NCI-H128 (cell line): ENCODE measurements at regions not wholly inside any gene's neighbourhood (a gene's known extent, or its start where the extent isn't known, plus 50 kb on each side); places are given as distances from the start of the nearest gene placed in this dataset.
"Not testable (repeated sequence)": the region's sequence is repeated elsewhere in the genome, so short reads cannot be mapped to it uniquely, and the experiment has no call there.

ENCODE experiments used
- DNase-seq: peaks from one replicate; lab custom pipeline; 2025; ENCODE audit not compliant: unreplicated experiment; lab: John Stamatoyannopoulos, UW

DNA sequence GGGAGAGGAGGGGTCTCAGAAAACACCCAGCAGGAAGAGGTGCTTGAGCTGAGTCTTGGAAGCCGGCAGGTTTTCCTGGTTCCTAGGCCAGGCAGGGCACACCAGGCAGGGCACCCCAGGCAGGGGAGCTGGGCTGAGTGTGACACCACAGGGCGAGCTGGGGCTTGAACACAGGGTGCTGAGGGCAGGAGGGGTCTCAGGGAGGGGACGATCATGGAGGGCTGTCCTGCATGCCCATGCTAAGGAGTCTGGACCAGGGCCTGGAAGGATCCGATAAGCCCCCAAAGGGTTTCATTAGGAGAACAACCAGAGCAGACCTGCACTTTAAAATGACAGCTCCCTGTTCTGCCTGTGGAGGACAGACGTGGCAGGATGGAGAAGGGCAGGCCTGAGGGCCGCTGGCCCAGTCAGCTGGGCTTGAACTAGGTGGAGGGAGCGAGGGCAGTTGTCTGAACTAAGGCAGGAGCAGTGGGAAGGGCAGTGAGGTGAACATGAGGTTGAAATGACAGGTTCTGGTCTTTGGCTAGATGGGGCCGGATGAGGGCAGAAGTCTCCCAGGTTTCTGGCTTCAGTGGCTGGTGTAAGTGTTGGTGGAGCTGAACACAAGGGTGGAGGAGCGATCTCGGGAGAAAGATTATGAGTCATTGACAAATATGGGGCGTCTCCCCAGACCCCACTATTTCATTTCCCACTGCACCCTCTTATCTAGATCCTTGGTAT lies 171.0 kb upstream of the PZP start:
- DNase-seq = no peak

DNA sequence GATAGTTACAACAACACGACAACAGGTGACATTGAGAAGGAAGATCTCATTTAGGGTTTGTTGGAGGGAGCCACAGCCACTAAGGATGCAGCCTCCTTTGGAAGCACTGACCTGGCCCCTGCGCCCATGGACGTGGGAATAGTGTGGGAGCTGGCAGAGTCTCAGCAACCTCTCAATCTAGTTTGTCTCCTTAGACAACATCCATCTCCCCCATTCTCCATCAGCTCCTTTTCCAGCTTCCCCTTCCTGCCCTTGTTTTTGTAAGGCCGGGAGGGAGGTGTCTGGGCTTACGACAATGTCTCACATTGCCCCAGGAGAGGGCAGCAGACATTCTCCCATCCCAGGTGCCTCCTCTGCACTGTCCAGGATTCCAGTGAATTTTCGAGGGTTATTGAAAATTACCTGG lies 170.2 kb upstream of the PZP start:
- no peak for DNase-seq

DNA sequence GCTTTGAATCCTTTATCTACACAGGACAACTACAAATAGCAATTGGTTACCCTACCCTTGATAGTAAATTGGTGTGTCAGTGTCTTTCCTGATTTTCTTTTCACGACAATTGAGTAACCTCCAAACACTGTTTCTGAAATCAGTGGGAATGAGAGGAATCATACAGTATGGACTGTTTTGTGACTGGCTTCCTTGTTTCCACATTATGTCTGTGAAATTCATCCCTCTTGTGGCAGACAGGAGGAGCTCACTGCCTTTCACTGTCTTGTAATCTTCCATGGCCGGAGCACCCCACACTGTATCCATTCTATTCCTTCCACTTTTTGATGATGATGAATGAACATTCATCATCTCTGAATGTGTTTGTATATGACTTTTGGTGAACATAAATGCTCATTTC lies 164.0 kb upstream of the PZP start:
- no peak for DNase-seq

DNA sequence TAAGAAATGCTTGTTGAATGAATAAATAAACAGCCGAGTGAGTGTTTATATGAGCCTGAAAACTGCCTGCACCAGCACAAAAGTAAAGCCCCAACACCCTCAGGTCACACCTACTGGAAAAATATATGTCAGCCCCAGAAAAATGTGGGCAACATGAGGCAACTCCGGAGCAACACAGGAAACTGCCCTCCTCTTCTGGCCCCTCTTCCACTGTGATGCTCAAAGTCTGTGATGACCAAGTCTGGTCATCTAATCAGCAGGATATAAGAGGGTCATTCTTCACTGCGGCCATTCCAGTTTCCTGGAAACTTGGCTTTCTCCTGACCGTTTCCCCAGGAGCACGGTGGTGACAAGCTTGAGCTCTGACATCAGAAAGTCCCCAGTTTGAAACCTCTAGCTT lies 159.6 kb upstream of the PZP start:
- no peak for DNase-seq

DNA sequence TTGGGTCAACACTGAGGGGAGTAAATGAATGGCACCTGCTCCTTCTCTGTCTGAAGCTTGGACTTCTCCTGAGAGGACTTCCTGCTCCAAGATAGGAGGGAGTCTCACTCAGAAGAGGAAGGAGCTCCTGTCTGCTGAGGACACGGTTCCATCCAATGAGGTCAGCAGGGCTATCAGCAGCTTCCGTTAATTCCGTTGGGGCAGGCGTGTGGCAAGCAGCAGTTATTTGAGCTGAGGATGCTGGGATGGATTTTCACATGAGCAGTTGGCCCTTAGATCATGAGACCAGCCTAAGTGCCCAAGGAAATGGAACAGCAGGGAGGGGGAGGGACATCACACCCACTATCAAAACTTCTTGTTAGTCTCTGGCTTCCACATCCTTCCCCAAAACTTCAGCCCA lies 159.0 kb upstream of the PZP start:
- no peak for DNase-seq

DNA sequence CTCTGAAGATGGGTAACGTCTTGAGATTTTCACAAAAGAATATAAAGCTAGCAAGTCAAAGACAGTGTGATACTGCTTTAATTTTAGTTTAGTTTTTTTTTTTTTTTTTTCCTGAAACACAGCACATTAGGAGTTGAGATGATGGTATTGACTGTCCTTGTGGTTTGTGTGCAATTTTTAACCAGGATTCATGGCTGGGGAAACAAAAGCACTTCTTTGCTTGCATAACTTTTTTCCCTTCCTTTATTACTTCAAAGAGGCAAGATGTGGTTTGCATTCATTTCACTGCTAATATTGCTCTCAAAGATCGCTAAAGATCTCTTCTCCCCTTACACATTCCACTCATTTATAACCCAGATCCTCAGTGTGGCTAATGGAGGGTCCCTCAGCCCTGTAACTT lies 157.1 kb upstream of the PZP start:
- DNase-seq = no peak

DNA sequence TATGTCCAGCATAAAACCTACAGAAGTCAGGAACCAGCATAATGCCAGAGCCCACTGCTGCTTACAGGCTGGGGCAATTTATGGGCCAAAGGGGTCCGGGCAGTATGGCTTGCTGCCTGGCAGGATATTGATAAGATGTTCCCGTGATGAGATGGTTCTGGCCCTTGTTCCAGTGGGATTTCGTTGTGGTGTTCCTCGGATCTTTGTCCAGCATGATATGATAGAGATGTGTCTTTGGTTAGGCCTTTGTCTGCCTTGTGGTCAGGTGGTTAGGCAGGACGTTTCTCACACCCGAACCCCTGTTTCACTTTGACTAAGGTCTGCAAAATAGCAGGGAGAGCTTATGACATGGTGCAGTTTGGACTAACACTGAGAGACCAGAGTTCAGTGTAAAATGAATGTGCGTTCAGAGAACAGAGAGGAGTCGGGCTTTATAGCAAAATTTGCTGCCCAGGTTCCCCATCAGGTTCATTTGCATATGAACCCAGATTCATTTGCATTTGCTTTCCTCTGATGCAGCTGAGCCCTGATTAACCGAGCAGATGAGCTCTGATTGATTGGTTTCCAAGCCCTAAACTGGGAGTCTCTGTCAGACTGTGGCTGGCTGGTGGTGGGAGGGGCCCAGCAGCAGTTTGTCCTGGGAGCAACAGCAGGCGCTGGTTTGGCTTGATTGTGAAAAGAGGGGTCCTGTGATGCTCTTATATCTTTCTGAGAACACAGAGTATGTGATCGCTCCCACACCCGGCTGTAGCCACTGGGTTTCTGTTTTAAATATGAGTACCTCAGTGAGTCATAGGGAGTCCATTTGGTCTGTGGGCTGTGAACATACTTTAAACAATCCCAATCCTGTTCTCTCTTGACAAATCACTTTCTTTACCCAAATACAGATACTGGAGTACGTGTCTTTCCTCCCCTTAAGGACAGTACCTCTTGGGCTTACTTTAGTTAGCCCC lies 156.3 kb upstream of the PZP start:
- DNase-seq = no peak

DNA sequence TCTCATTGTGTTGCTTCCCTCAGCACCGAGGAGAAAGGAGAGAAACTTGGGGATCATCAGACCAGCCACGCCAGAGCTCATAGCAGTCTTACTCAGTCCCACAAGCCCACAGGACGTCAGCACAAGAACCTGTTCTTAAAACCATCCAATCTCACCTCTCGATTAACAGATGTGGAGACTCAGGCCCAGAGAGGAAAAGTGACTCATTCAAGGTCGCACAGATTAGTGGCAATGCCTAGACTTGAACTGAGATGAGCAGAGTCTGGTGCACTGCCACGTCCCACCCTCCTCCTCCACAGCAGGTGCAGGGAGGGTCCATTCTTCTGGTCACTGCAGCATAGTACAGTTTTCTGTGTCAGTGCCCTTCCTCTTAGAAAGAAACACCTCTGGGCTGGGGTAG lies 154.9 kb upstream of the PZP start:
- DNase-seq = no peak

DNA sequence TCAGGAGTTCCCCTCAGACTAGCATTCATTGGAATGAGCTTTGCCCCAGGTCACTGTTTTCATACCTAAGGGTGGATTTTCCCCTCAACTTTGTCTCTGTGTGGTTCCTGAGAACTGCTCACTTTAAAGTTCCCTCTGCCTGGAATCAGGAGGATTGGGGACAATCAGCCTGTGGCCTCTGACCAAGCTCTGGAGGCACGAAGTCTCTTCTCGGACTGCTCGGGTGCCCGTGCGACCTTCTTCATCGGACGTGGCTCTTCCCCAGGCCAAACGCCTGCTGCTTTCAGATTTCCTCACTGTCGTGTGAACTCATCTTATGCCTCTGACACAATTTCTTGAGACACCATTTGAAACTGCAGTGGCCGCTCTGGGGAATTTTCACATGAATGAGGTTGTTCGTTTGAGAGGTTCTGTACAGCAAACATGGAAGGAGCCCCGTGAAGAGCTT lies 153.7 kb upstream of the PZP start:
- no peak for DNase-seq

DNA sequence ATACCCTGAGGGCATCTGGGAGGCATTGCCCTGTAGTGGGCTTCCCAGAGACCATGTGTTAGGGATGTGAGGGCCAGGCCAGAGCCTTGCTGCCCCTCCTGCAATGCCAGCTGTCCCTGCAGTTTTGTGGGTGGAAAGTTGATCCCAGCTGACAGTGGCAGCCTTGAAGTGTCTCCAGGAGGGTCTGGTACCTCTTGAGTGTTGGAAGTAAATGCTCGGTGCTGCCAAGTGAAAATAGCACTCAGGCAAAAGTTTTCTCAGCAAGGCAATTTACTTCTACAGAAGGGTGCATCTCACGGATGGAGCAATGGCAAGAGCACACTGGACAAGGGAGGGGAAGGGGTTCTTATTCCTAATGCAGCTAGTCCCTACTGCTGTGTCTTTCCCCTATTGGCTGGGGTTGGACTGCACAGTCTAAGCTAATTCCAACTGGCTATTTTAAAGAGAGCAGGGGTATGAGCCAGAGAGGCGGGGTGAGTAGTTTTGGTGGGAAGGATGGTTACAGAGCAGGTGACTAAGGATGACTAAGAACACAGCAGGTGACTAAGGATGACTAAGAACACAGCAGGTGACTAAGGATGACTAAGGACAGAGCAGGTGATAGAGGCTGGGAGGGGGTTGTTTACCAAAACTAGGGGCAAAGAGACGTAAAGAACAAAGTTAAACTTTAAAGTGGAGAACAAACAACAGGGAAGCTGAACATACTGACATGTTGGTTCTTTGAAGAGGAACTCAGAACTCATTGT lies 146.0 kb upstream of the PZP start:
- DNase-seq = not testable (repeated sequence)

DNA sequence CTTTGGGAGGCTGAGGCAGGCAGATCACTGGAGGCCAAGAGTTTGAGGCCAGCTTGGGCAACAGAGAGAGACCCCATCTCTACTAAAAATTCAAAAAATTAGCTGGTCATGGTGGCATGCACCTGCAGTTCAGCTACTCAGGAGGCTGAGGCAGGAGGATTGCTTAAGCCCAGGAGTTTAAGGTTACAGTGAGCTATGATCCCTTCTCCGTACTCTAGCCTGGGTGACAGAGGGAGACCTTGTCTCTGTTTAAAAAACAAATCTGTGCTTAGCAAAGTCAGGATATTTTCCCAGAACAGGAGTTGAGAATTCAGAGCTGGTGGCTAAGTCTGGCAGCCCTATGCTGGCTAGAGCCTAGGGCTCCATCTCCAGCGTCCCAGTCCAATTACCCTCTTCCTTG lies 142.9 kb upstream of the PZP start:
- DNase-seq = no peak

DNA sequence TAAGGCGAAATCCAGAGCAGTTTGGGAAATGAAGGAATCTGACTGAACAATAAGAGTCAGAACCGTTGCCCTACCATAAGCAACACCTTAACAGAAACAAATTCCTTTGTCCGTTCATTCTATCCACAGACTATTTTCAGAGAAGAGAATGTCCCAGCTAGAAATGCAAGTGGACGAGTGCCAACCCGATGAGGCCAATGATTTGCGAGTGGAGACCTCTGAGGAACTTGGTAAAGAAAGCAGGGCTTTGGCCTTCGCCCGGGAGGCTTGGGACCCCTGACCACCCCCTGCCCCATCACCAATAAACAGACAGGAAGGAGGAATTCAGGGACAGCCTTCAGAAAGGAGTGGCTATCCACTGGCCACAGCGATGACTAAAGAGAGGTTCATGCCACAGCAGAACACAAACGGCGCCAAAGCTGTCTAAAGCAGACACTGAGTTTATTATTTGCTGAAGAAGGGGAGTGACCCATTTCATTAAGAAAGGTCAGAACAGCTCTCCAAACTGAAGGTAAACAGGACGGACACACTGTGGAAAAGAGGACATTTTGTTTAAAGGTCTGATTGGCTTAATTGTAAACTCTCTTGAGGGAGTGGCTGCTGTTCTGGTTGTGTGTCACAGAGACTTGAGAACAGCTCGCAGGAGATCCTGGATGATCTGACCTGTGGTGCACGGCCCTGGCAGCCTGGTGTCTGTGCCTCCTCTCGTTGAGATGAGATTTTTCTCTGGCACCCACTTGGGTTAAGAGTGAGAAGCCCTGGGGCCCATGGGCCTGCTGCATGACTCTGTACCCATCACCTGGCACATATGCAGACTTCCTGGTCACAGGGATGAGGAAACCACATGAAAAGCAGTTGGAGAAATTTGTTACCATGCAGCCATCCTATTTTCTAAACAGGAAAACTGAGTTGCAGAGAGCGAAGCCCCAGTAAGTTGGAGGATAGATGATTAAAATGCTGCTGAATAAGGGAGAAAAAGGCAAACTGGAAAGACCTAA lies 142.0 kb upstream of the PZP start:
- DNase-seq = no peak

DNA sequence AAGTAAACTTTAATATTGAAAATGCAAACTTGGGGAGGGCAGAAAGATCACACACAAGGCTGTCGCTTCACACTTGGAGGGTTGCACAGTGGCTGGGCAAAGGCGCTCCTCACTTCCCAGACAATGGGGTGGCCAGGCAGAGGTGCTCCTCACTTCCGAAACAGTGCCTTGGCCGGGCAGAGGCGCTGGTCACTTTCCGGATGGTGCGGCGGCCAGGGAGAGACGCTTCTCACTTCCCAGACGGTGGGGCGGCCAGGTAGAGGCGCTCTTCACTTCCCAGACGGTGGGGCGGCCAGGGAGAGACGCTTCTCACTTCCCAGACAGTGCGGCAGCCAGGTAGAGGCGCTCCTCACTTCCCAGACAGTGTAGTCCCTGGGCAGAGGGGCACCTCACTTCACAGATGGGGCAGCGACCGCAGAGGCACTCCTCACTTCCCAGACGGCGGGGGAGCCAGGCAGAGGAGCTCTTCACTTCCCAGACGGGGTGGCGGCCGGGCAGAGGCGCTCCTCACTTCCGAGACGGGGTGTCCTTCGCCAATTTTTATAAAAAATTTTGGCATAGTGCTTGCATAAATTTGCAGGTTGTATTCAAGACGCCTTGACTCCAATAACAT lies 140.8 kb upstream of the PZP start:
- no peak for DNase-seq

DNA sequence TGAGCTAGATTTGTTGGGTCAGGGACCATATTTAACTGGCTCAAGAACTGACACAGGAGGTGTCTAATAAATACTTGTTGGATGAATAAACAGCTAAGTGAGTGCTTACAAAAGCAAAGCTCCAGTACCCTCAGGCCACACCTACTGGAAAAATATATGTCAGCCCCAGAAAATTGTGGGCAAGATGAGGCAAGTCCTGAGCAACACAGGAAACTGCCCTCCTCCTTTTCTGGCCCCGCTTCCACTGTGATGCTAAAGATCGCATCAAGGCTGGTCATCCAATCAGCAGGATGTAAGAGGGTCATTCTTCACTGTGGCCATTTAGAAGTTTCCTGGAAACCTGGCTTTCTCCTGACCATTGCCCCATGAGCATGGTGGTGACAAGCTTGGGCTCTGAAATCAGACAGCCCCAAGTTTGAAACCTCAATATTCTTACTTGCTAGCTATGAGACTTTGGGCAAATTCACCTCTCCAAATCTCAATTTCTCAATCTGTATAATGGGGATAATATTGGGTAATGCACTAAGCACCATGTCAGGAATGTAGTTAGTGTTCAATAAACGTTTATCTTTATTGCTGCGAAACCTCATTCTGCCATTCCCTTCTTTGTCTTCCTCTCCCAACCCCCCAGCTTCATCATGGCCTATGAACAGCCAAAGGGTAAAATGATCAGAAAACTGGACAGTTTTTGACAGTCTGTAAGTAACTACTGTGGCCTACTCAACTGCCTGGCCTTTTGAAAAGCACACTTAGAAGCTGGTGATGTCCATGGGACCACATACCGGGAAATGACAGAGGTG lies 139.3 kb upstream of the PZP start:
- no peak for DNase-seq

DNA sequence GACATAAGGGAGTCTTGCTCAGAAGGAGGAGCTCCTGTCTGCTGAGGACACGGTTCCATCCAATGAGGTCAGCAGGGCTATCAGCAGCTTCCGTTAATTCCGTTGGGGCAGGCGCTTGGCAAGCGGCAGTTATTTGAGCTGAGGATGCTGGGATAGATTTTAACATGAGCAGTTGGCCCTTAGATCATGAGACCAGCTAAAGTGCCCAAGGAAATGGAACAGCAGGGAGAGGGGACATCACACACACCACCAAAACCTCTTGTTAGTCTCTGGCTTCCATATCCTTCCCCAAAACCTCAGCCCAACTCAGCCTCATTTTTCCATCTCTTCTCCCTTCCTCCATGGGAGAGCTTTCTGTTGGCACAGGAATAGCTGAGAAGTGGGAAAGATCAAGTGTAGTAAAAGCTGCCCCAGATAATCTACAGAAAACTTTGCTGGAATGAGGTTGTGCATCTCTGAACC lies 138.7 kb upstream of the PZP start:
- no peak for DNase-seq

DNA sequence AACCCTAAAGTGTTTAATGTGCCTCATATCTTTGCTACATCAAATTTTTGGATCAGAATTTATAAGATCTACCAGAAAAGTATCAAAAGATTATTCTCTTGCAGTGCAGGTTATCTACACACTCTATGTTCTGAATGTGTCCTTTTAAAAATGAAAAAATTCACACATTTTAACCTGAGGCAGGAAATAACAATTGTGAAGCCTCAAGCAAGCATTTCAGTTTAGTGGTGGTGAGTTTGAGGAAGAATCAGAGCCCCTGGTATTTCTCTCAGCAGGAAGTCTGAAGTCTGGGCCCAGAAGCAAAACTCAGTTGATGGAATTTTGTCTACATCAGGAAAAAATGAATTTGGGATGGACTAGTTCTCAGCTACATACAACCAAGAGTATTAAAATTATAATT lies 137.0 kb upstream of the PZP start:
- no peak for DNase-seq

DNA sequence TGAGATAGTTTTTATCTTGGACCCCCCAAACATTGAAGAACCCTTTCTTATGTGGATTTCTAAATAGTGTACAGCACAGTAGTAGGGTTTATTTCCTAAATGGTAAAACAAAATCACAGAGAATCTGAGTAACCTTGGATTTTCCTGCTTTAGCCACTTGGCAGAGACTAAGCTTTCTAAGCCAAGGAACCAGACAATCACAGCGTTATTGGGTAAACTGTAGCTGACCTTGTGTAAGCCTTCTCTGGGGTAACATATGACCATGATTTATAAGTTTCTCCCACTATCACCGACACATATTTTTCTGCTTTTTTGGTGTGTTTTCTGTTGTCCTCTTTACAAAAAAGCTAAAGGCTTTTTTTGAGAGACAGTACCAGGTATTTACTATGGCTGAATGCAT lies 136.3 kb upstream of the PZP start:
- DNase-seq = no peak

DNA sequence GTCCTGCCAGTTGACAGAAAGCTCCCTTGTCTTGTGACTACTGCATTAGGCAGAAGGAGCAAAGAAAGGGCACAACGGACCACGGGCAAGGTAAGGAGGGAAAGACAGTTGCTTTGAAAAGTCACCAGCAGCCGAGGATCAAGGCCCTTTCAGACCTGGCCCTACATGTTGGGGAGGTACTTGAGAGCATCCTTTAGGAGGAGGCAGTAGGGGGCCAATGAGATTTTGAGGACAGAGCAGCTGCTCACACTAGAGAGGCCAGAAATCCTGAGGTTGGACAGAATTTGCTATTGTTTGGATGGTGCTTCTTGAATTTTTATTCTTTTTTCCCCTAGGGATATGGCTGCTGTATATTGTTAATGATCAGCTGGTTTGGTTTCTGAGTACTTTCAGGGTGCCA lies 135.5 kb upstream of the PZP start:
- no peak for DNase-seq
